ENCODE measurements at regions not wholly inside any gene's neighbourhood (a gene's known extent, or its start where the extent isn't known, plus 50 kb on each side); places are given as distances from the start of the nearest gene placed in this dataset.

GRCh38 chr14:50014809-50015430 is 101.5 kb downstream of the VCPKMT start:
- H3K36me3 ChIP-seq (ENCODE audit: control insufficient read depth in 2 of 4, insufficient read depth in 4 of 4, low read length in 3 of 4) = no peaks in the 10 kb centered on the region
- no peak overlapping the region for H3K23ac ChIP-seq (ENCODE audit: insufficient read length)
- POLR2A ChIA-PET (ENCODE audit: partially characterized antibody) = interaction anchor here (0.7 kb wide), 1 partner anchor 376 kb away, joined by 4 read pairs; no protein-coding TSS in a partner anchor
- no peak for TF ChIP-seq YY1 (IDR thresholded peaks at IDR 0.05; ENCODE audit: low read depth, low read length)
- TF ChIP-seq TAF1 (IDR thresholded peaks at IDR 0.05; ENCODE audit: low read depth, low read length) = no peak
- no peak for TF ChIP-seq CEBPB (IDR thresholded peaks at IDR 0.05; ENCODE audit: low read depth, low read length)
- no peak for TF ChIP-seq HDAC6 (IDR thresholded peaks at IDR 0.05; ENCODE audit: low read depth, low read length)
- no peak for TF ChIP-seq NANOG (IDR thresholded peaks at IDR 0.05; ENCODE audit: insufficient read depth, low read depth, low read length, poor library complexity, severe bottlenecking)
- no peak overlapping the region for H3K27ac ChIP-seq (ENCODE audit: low read depth, low read length)
- no peak overlapping the region for H2BK120ac ChIP-seq (replicated peaks; ENCODE audit: low read depth, low read length)
- no peaks in the 10 kb centered on the region for H3K9me3 ChIP-seq (ENCODE audit: insufficient read depth in 2 of 2, low read depth in 1 of 2, low read length in 1 of 2)
- no peak overlapping the region for H2BK5ac ChIP-seq (ENCODE audit: low read depth, low read length)
- H3K23me2 ChIP-seq (ENCODE audit: low read depth, low read length) = no peaks in the 10 kb centered on the region; the same call in 1 of the 2 replicates
- H3K4ac ChIP-seq (replicated peaks; ENCODE audit: insufficient read length, low read depth, low read length) = no peak overlapping the region
- H3K4me1 ChIP-seq (replicated peaks in 1 of 4; ENCODE audit: control insufficient read depth in 3 of 4, insufficient read depth in 4 of 4, low read length in 3 of 4) = no peaks in the 10 kb centered on the region
- H3K4me3 ChIP-seq (ENCODE audit: extremely low read depth in 1 of 4, insufficient read depth in 2 of 4, low read depth in 3 of 4, low read length in 4 of 4) = no peak overlapping the region
- H4K8ac ChIP-seq (ENCODE audit: extremely low read depth, insufficient read depth, low read length) = no peak overlapping the region
- H3K56ac ChIP-seq (replicated peaks; ENCODE audit: insufficient read length, low read depth, low read length) = no peak overlapping the region
- no peaks in the 10 kb centered on the region for H3K27me3 ChIP-seq (replicated peaks in 1 of 4; ENCODE audit: control insufficient read depth in 3 of 4, extremely low read depth in 1 of 4, insufficient read depth in 3 of 4, low read length in 3 of 4)
- CTCF ChIA-PET (ENCODE audit: partially characterized antibody) = interaction anchor here (0.7 kb wide), 1 partner anchor 46 kb away, joined by 3 read pairs; no protein-coding TSS in a partner anchor
- no peaks in the 10 kb centered on the region for H3K79me1 ChIP-seq (ENCODE audit: low read depth, low read length)
- no peak overlapping the region for H3K18ac ChIP-seq (ENCODE audit: extremely low read depth, low read length)
- no peak overlapping the region for H2BK20ac ChIP-seq (ENCODE audit: low read length)
- H2BK12ac ChIP-seq (ENCODE audit: low read depth, low read length) = no peak overlapping the region
- no peaks in the 10 kb centered on the region for H3K79me2 ChIP-seq (ENCODE audit: control insufficient read depth in 1 of 2, insufficient read depth in 2 of 2, low read length in 2 of 2)
- no peaks in the 10 kb centered on the region for H4K20me1 ChIP-seq (replicated peaks in 1 of 2; ENCODE audit: control insufficient read depth in 1 of 2, insufficient read depth in 2 of 2, low read length in 2 of 2)
- H2AK5ac ChIP-seq (ENCODE audit: low read depth, low read length) = no peak overlapping the region
- no peak overlapping the region for H3K9ac ChIP-seq (replicated peaks in 1 of 4; ENCODE audit: extremely low read depth in 1 of 4, low read depth in 3 of 4, low read length in 3 of 4)
- H2AFZ ChIP-seq (ENCODE audit: low read length) = no peak overlapping the region
- DNase-seq (ENCODE audit: low read depth in 1 of 2, low spot score in 2 of 2) (no peak), FAIRE-seq (no peak)
- no peak overlapping the region for H3K4me2 ChIP-seq (ENCODE audit: insufficient read depth in 1 of 2, low read depth in 2 of 2, low read length in 2 of 2)
- no peak overlapping the region for H2BK15ac ChIP-seq (ENCODE audit: low read length)
- no peak overlapping the region for H3K14ac ChIP-seq (ENCODE audit: insufficient read length)
- no peak overlapping the region for H4K5ac ChIP-seq (ENCODE audit: insufficient read length, low read depth, low read length)
- H4K91ac ChIP-seq (replicated peaks; ENCODE audit: insufficient read length, low read length) = no peak overlapping the region
- WGBS, 2 experiments (ENCODE audit: extremely low coverage in 1 of 2, insufficient coverage in 1 of 2, insufficient read length in 1 of 2, insufficient replicate concordance in 2 of 2, low coverage in 1 of 2, low lambda C conversion rate in 2 of 2, missing lambda C conversion rate in 1 of 2) = 64% methylated on average over 2 of the region's 2 CpGs; no CpG with 5 or more reads in 1 of the 2 experiments

Data from H1 (cell line).